ENCODE measurements at regions not wholly inside any gene's neighbourhood (a gene's known extent, or its start where the extent isn't known, plus 50 kb on each side); places are given as distances from the start of the nearest gene placed in this dataset.

- H3F3A ChIP-seq (ENCODE audit: insufficient read depth, low read length, poor library complexity, severe bottlenecking): no peaks in the 10 kb centered on the region
- no peak overlapping the region for H3K4me2 ChIP-seq (ENCODE audit: low read length)
- no peaks in the 10 kb centered on the region for H3K79me2 ChIP-seq (replicated peaks; ENCODE audit: insufficient read depth, low read length)
- no peaks in the 10 kb centered on the region for H3K27me3 ChIP-seq (ENCODE audit: insufficient read depth, low read depth, low read length)
- no peaks in the 10 kb centered on the region for H3K9me3 ChIP-seq (ENCODE audit: low read length)
- H4K20me1 ChIP-seq (ENCODE audit: insufficient read depth): no peaks in the 10 kb centered on the region
- no peak overlapping the region for H3K27ac ChIP-seq (ENCODE audit: low read length)
- H3K9ac ChIP-seq (ENCODE audit: low read length): no peak overlapping the region
- no peak for TF ChIP-seq MXI1 (conservative IDR thresholded peaks at IDR 0.05; ENCODE audit: poor library complexity, severe bottlenecking)
- TF ChIP-seq REST (IDR thresholded peaks at IDR 0.05; ENCODE audit: borderline replicate concordance): no peak
- TF ChIP-seq EP300 (conservative IDR thresholded peaks at IDR 0.05; ENCODE audit: poor library complexity, severe bottlenecking): no peak
- no peak for TF ChIP-seq TAF1 (IDR thresholded peaks at IDR 0.05; ENCODE audit: low read depth)
- TF ChIP-seq RAD21 (conservative IDR thresholded peaks at IDR 0.05): no peak
- no peak for TF ChIP-seq CTCF (IDR thresholded peaks at IDR 0.05; ENCODE audit: poor library complexity, severe bottlenecking)
- TF ChIP-seq EZH2 (IDR thresholded peaks at IDR 0.05; ENCODE audit: borderline replicate concordance, insufficient read depth, low read length, poor library complexity, severe bottlenecking): no peak
- TF ChIP-seq POLR2AphosphoS5 (IDR thresholded peaks at IDR 0.05): no peak
- no peak for TF ChIP-seq SMC3 (conservative IDR thresholded peaks at IDR 0.05; ENCODE audit: poor library complexity)
- no peak overlapping the region for H2AFZ ChIP-seq (ENCODE audit: low read depth, low read length)
- H3K4me3 ChIP-seq (ENCODE audit: low read length): no peak overlapping the region
- no peaks in the 10 kb centered on the region for H3K36me3 ChIP-seq (ENCODE audit: insufficient read depth, low read length)
- no peaks in the 10 kb centered on the region for H3K9me2 ChIP-seq (ENCODE audit: insufficient read depth, low read length)
These were observed 94.5 kb upstream of the RASGEF1B start for GRCh38 chr4:81566161-81566591.

GRCh38 chr4:81565142-81565870 lies 93.6 kb upstream of the RASGEF1B start:
- no peak for TF ChIP-seq EZH2 (IDR thresholded peaks at IDR 0.05; ENCODE audit: borderline replicate concordance, insufficient read depth, low read length, poor library complexity, severe bottlenecking)
- TF ChIP-seq MXI1 (conservative IDR thresholded peaks at IDR 0.05; ENCODE audit: poor library complexity, severe bottlenecking): no peak
- TF ChIP-seq TAF1 (IDR thresholded peaks at IDR 0.05; ENCODE audit: low read depth): no peak
- TF ChIP-seq RAD21 (conservative IDR thresholded peaks at IDR 0.05): no peak
- TF ChIP-seq SMC3 (conservative IDR thresholded peaks at IDR 0.05; ENCODE audit: poor library complexity): no peak
- TF ChIP-seq POLR2AphosphoS5 (IDR thresholded peaks at IDR 0.05): no peak
- no peak for TF ChIP-seq CTCF (IDR thresholded peaks at IDR 0.05; ENCODE audit: poor library complexity, severe bottlenecking)
- no peak for TF ChIP-seq EP300 (conservative IDR thresholded peaks at IDR 0.05; ENCODE audit: poor library complexity, severe bottlenecking)
- no peak for TF ChIP-seq REST (IDR thresholded peaks at IDR 0.05; ENCODE audit: borderline replicate concordance)
- Histone ChIP-seq H3K9me3 (ENCODE audit: low read length) (no peaks in the 10 kb centered on the region), H3K27ac (ENCODE audit: low read length) (no peak overlapping the region), H4K20me1 (ENCODE audit: insufficient read depth) (no peaks in the 10 kb centered on the region), H3K27me3 (ENCODE audit: insufficient read depth, low read depth, low read length) (no peaks in the 10 kb centered on the region), H3K36me3 (ENCODE audit: insufficient read depth, low read length) (no peaks in the 10 kb centered on the region), H3K9ac (ENCODE audit: low read length) (no peak overlapping the region), H3K79me2 (replicated peaks; ENCODE audit: insufficient read depth, low read length) (no peaks in the 10 kb centered on the region), H2AFZ (ENCODE audit: low read depth, low read length) (no peak overlapping the region), H3K4me3 (ENCODE audit: low read length) (no peak overlapping the region), H3F3A (ENCODE audit: insufficient read depth, low read length, poor library complexity, severe bottlenecking) (no peaks in the 10 kb centered on the region), H3K4me2 (ENCODE audit: low read length) (no peak overlapping the region), H3K9me2 (ENCODE audit: insufficient read depth, low read length) (no peaks in the 10 kb centered on the region)
